NCI-H187 (cell line): ENCODE measurements at regions not wholly inside any gene's neighbourhood (a gene's known extent, or its start where the extent isn't known, plus 50 kb on each side); places are given as distances from the start of the nearest gene placed in this dataset.

Experiments
- DNase-seq, 2 experiments: peaks; one replicate each; lab custom pipeline; 2025; lab: John Stamatoyannopoulos, UW

- DNase-seq: no peak
Measured at GRCh38 chr13:50358231-50359040, 343.2 kb downstream of the KCNRG start.

GRCh38 chr13:50359041-50359367, 343.8 kb downstream of the KCNRG start:
- DNase-seq: no peak

GRCh38 chr13:50359779-50360178, 344.5 kb downstream of the KCNRG start:
- DNase-seq: no peak

GRCh38 chr13:50360637-50361036, 345.4 kb downstream of the KCNRG start:
- DNase-seq: no peak

- no peak for DNase-seq
Measured at GRCh38 chr13:50361282-50361681, 346.0 kb downstream of the KCNRG start.

GRCh38 chr13:50365408-50366391, 350.5 kb downstream of the KCNRG start:
- no peak for DNase-seq

- DNase-seq: peak; percentile 39 to 53
Measured at GRCh38 chr13:50366488-50367174, 351.4 kb downstream of the KCNRG start.

GRCh38 chr13:50369646-50370045, 354.4 kb downstream of the KCNRG start:
- no peak for DNase-seq

- no peak for DNase-seq
Measured at GRCh38 chr13:50370303-50370950, 355.2 kb downstream of the KCNRG start.

- no peak for DNase-seq
Measured at GRCh38 chr13:50374517-50374916, 359.3 kb downstream of the KCNRG start.

GRCh38 chr13:50375792-50376191, 360.5 kb downstream of the KCNRG start:
- DNase-seq: no peak

- DNase-seq: no peak
Measured at GRCh38 chr13:50376895-50377575, 361.8 kb downstream of the KCNRG start.

GRCh38 chr13:50377726-50378270, 362.6 kb downstream of the KCNRG start:
- no peak for DNase-seq

GRCh38 chr13:50378509-50379044, 363.3 kb downstream of the KCNRG start:
- no peak for DNase-seq

GRCh38 chr13:50379584-50379983, 364.3 kb downstream of the KCNRG start:
- no peak for DNase-seq

- DNase-seq: no peak
Measured at GRCh38 chr13:50380905-50381304, 365.7 kb downstream of the KCNRG start.

GRCh38 chr13:50382511-50382910, 367.3 kb downstream of the KCNRG start:
- no peak for DNase-seq

- no peak for DNase-seq
Measured at GRCh38 chr13:50382951-50383350, 367.7 kb downstream of the KCNRG start.

- no peak for DNase-seq
Measured at GRCh38 chr13:50384724-50385123, 369.5 kb downstream of the KCNRG start.

GRCh38 chr13:50386541-50387050, 371.4 kb downstream of the KCNRG start:
- DNase-seq: no peak
